GM21515 (cell line): ENCODE measurements at regions not wholly inside any gene's neighbourhood (a gene's known extent, or its start where the extent isn't known, plus 50 kb on each side); places are given as distances from the start of the nearest gene placed in this dataset.

ENCODE experiments used
- ATAC-seq: cut with Tn5 transposase; IDR thresholded peaks from one replicate; pipeline ENCODE4 v1.9.1; 2021; ENCODE audit not compliant: unreplicated experiment

DNA sequence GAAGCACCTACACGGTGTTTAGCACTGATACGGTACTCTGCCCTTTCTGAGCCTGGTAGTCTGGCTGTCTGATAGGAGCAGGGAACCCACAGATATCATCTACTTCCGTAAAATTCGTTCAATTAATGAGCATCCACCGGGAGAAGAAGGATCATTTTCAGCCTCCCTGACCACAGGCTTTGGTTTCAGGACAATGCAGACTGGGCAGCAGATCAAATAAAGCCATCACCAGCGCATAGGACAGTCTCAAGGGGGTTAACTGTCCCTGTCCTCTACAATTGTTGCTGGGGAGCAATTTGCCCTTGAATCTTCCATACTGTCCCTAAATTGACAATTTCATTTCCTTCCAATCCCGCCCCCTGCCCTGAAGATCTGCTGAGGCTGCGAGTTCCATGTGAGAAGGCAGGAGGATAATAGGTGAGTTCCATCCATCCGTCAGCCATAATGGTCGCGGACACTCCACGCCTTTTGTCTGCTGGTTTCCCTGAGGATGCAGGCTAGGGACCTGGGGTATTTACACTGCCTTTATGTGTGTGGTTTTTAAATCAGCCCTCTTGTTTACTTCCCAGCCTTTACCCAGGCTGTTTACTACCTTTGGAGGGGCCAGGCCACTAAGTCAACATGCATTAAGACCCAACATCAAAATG is 110.0 kb downstream of the MYCN start:
- ATAC-seq, result no peak

DNA sequence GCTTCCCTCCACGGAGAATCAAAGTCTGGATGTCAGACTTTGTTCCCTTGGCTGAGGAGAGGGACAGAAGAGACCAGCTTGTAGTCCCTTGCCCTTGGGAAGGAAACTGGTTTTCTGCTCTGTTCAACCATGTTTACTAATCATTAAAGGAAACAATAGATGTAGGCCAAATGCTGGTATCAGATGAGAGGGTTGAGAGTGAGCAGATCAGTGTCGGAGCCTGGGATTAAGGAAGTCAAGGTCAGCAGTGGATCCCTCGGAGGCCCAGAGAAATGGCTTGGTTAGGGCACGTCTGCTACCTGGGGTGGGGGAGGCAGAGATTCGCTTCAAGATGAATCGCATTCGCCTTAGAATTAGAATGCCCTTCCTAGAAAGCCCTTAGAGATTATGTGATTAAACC is 109.1 kb downstream of the MYCN start:
- no peak for ATAC-seq

DNA sequence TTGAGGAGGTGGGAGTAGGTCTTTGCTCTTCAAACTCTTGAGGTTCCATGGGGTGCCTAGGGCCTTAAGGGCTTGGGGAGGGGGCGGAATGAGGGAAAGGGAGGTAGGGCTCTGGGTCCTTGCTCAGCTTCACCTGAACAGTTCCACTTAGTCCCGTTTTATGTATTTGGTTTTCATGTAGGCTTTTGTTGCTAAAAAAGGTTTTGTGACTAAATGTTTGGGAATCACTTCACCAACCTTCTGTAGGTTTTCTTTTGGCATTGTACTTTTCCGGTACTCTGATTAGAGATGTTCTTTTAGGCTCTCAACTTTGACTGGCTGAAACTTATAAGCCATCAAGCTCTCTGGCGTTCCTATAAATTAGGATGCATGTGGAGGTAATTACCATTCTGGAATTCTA is 108.1 kb downstream of the MYCN start:
- ATAC-seq, result no peak

DNA sequence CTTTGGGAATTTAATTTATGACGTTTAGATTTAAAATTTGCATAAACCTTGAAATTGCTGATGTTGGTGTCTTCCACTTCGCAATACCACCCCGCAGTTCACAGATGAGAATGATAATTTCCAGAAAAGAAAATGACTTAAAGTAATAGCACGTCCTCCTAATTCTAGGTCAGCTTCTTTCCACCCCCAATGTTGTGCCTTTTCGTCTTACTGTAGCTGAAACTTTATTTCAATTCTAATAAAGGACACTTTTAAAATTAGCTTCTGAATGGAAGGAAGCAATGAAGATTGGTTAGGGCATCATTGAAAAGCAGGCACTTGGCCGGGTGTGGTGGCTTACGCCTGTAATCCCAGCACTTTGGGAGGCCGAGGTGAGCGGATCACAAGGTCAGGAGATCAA is 107.4 kb downstream of the MYCN start:
- no peak for ATAC-seq

DNA sequence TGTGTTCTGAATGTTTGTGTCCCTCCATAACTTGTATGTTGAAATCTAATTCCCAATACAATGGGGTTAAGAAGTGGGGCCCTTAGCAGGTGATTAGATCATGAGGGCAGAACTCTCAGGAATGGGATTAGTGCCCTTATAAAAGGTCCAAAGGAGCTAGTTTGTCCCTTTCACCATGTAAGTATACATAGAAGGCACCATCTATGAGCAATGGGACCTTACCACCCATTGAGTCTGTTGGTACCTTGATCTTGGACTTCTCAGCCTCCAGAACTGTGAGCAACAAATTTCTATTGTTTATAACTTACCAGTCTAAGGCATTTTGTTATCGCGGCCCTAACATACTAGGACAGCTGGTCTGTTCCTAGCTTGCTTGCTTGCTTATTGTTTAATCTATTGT is 106.3 kb downstream of the MYCN start:
- no peak for ATAC-seq

DNA sequence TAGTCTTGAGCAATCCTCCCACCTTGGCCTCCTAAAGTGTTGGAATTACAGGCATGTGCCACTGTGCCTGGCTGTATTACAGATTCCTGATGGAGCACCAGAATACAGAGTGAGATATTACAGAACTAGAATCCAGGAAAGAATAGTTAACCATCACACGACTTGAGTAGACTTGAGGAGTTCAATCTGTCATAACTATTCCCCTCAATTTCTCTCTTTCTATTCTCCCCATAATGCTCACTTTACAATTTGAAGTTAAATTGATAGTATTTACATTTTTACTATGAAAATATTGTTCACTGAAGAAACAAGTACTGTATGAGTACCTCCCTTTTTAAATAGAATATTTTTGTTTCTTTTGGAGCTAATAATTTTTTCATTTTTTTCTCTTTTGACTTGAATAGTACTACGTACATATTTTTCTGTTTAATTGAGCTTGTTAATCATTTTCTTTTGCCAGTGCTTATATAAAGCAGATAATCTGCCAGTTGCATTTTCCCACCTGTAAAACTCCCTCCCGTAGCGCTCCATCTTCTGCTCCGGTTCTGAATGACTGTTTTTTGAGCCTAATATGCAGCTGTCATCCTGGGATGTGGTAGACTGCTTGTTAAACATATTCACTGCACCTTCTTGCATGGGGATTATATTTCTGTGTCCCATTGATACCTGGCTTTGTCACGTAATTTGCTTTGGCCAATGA is 105.5 kb downstream of the MYCN start:
- ATAC-seq, result no peak

DNA sequence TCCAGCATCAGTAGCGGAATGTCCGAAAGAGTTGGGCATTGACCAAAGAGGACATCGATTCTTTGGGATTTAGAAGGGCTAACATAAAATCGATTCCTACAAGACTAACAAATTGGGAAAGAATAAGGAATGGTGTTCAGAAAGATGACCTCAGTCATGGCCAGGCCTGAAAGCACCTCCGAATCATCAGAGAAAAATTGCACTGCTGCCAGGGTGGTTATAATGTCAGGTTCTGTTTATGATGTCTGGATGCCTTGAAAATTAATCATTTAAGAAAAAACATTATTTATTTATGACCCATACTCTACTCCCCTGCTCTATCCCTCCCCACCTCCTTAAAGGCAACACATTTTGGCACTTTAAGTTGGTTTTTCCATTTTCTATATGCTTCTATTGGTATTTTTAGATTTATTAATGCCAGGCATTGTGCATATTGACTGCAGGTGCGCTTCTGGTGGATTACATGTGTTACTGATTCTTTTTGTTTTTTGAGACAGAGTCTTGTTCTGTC is 104.7 kb downstream of the MYCN start:
- ATAC-seq, result no peak

DNA sequence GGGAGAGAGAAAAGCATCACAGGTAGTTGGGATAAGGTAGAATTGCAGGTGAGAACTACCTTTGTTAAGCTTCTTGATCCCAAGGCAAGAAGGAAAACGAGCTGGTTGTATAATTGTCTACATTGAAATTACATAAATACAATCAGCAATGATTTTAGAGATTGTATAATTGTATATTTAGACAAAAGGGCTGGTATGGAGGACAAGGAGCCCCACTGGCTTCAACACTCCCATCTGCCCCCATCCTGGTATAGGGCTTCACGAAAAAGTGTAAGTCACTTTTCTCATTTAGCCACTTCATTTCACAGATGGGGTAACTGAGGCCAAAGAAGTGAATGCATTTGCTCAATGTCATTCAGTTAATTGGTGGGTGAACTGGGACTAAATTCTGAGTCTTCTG is 103.3 kb downstream of the MYCN start:
- no peak for ATAC-seq

DNA sequence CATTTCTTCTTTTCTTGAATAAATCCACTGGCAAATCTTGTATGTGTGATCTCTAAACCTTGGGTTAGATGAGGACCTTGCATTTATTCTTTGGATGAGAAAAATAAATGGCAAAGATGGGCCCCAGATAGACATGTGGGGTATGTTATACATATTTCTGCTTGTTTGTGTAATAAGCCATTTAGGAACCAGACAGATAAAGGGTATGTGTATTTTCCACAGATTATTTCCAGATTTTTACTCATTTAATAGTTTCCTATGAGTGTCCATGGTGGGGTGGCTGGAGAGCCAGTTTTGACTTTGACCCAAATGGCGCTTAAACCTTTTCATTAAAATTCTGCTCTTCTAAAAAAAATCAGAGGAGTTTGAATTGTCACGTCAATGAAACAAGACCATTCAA is 102.8 kb downstream of the MYCN start:
- ATAC-seq, result no peak

DNA sequence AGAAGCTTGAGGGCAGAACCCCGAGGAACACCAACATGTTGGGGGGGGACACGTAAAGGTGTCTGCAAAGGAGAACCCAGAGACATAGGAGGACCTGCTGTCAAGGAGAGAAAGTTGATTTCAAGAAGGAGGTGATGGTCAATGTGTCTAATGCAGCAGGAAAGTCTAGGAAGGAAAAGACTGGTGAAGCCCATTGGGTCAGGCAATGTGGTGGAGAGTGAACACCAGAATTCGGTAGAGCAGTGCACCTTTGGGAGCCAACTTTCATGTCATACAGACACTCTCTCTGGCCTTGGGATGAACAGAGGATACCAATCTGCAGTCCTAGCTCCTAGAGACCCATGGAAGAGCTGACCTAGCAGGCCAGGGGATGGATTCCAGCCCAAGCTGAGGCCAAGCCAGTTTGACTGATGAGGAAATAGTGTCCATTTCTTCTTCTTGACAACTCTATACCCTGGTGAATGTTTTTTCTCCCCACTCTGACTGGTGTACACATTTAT is 101.9 kb downstream of the MYCN start:
- no peak for ATAC-seq

DNA sequence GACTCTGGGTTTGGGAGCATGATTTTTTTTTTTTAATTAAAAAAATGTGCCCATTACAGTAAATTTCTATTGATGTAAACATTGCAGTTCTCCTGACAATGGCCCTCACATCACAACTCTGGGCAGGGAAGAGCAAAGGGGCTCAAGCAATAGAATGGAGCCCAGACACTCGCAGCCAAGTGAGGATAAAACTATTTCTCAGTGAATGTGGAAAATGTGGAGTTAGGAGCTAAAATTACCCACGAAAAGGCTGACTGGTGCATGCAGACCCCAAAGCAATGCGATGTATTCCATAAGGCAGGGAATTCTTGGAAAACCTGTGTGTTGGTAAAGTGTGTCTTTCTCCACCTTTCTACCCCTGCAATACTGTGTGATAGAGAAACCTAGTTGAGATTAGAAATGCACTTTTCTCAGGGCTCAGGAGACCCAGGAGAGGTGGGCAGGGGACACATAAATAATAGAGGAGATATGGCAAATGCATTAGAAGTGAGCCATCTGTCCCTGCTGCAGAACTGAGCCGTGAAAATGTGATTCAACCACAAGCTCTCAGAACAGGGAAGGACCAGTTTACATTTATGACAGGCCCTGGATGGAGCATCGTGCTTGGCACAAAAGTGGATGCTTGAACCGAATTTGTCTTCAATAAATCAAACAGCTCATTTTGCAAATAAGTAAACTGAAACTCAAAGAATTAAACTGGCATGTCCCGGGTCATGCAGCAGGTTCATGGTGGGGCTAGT is 100.1 kb downstream of the MYCN start:
- no peak for ATAC-seq

DNA sequence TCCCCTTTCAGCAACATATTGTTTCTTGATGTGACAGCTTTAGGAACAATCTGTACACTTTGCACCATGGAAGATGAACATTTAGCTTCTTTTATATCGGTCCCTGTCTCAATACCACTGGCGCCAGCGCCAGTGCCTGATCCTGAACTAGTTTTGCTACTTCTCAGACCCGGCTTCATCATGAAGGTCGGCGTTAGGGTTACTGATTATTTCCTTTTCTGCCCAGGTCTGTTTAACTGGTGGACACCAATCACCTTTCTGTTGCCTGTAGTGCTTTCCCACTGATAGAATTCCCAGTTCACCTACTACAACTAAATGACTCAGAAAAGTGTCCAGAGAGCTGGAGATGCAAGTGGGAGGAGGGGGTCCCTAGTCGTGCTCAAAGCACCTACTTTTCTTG is 99.5 kb downstream of the MYCN start:
- no peak for ATAC-seq

DNA sequence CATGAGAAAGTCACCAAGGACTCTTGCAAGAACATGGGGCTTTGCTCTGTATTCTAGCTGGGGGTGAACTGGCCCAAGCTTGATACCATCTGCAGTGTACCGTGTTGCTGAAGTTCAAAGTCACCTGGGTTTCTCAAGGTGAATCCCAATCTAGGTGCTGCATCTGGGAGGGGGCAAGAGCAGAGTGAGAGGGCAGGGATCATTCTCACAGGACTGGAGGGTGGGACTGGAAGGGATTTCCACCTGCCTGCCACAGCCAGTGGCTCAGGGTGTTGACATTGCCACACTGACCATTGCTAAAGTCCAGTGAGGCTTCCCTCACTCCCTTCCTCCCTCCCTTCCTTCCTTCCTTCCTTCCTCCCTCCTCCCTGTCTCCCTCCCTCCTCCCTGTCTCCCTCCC is 98.7 kb downstream of the MYCN start:
- no peak for ATAC-seq

DNA sequence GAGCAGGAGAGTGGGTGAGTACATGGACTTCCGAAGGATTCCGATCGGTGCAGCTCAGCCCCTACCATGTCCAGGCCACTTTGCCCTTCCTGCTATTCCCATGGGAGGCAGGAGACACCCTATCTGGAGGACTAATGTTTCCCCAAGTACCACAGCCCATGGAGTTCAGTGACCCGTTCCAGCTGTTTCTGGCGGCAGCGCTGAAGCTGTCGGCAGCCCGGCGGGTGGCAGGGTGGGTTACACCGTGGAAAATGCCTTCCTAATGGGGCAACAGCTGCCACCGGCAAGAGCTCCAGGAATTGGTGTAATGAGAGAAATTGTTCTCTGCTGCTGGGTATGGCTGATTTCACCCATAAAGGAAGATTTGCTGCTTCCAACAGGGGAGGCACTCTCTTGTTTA is 98.3 kb downstream of the MYCN start:
- no peak for ATAC-seq

DNA sequence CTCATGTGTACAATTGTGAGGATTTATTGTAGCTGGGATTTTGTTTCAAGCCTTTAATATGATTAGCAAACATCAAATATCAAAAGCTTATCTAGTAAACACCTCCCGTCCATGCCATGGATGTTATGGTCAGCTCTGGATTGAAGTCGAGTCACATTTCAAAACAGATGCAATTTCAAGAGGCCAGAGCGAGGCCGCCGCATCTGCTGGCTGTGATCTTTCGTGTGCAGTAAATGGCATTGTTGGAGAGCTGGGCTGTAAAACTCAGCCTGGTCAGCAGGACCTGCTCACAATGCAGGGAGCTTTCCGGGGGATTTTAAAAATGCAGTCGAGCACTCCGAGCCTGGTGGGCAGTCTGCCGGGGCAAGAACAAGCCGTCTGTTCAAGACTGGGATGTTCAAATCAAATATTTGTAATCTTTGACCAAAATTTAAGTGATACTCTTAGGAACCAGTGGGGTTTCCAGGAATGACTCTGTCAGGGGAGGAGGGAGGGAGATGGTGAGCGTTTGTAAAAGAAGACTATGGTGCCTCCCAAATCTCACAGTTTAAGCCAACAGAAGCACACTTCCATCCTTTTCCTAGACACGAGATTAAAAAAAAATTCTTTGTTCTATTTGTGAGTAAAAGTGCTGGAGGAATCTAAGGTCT is 97.6 kb downstream of the MYCN start:
- no peak for ATAC-seq

DNA sequence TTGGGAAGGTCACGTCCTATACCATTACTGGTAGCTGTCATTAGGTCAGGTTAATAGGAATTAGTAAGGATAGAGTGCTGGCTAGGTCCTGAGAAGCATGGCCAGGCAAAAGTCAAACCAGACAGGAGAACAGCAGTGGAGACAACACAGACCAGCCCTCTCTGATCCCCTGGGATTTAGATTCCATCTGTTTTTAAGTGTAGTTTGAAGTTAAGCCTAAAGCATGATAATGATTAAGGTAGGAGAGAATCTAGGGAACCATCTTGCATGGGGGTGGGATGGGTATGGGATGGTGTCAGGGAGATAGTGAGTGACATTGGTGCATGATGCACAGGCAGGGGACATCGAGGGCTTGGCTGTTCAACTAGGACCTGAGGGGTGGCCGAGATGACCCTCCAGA is 96.6 kb downstream of the MYCN start:
- ATAC-seq, result no peak

DNA sequence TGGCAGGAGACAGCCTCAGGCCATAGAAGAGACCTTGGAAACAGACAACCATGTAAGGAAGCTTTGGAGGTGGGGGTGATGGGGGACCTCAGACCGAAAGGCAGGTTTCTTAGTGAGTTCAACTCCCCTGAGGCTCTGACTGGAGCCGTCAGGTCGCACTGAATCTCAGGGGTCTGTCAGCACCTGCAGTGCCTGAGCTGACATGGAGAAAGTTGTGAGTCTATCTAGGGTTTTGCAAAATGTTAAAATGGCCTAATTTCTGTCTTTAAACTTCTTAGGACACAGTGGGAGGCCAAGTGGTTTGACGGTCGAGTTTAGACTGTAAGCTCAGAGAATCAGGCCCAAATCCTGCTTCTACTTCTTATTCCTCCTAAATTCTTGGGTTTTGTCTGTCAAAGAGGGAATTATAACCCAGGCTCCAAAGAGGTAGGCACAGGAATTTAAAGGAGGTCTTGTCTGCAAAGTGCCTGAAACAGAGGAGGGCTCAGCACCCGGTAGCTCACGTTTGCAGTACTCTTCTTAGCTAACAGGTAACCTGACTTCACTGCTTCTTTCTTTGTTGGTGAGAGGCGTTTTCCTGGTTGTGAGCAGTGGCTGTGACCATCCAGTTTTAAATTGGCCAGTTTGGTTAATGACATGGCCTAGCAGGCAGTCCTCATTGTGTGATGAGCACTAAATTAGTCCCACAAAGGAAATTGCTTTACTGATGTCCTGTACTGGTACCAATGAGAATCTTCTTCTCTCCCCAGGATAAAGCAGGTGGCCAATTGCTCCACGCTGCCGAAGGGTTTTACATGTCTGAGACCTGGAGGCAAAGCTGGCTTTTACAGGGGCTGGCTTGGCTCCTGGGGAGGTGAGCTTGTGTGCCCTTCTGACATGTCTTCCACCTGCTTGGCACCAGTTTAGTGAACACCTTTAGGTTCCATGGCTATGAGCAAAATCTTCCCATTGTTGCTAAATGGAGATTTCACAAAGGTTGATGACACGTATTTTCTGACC is 95.7 kb downstream of the MYCN start:
- ATAC-seq, result no peak

DNA sequence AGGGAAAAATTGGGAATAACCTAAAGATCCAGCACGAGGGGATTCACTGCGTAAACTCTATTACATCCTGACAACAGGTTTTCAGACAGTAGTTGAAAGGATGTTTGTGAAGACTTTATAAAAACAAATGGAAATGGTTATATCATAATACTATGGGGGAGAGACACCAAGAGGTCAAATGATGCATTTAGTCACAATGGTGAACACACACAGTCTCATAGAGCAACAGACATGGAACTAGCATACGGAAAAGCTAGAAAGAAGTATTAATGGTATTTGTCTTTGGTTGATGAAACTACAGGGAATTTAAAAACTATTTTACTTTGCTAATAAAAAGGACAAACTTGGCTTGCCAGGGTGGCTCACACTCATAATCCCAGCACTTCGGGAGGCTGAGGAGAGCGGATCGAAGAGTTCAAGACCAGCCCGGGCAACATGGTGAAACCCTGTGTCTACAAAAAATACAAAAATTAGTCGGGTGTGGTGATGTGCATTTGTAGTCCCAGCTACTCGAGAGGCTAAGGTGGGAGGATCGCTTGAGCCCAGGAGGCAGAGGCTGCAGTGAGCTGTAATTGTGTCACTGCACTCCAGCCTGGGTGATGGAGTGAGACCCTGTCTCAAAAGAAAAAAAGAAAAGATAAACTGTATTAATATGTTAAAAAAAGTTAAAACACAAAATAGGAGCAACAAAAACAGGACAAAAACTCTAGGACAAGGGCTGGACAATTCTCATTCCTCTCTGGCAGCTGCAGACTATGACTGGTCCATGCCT is 94.8 kb downstream of the MYCN start:
- no peak for ATAC-seq

DNA sequence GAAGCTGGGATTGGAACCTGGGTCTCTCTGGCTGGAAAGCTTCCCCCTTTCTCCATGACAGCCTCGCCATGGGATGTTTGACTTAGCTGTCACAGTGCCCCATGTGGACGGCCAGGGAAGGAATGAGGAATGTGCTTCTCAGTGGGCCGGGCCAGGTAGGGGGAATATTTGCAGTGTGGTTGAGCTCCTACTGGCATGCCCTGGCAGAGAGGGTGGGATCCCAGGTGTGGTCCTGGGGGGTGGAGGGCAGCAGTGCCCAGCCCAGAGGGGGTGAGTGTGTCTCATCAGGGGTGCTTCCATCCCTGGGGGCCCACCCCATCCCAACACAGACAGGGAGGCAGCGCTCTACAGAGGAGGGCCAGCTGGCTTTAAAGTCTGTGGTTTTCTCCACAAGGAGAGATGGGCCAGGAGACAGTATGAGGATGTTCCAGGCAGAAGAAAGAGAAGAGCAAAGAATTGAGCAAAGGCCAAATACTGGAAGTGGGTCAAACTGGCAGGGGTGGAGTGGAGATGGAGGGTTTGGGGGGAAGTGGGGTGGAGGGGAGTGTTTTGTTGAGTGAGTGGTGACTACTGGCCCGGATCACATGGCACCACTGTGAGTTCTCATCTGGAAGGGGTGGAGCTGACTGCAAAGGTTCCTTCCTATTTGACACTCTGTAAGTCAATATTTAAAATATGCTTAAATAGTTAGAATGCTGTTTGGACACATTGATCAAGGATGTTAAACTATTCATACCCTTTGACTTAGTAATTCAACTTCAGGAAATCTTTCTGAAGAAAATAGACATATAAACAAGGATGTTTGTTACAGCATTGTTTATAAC is 94.0 kb downstream of the MYCN start:
- no peak for ATAC-seq
